Astrocyte of the cerebellum (primary cell): ENCODE measurements at regions not wholly inside any gene's neighbourhood (a gene's known extent, or its start where the extent isn't known, plus 50 kb on each side); places are given as distances from the start of the nearest gene placed in this dataset.
A peak's percentile ranks its signal among the peaks of the same experiment; 100 is the strongest.

Experiments used
- DNase-seq: peaks from one replicate; pipeline ENCODE4 v3.0.0-alpha.2; 2011; ENCODE audit warnings: low read depth
- H3K4me3 ChIP-seq: 2 replicates; pipeline ENCODE4 v1.5.1; 2011; ENCODE audit warnings: mild to moderate bottlenecking, low read depth, low read length, moderate library complexity
- in situ Hi-C: cut with HindIII; loops from 2 replicates; pipeline ENCODE4 v1.10.0; 2017; ENCODE audit warnings: low sequenced_read_pairs
- TF ChIP-seq, protein P1 (sequence below): IDR thresholded peaks from 2 replicates; pipeline ENCODE4 v1.5.1; 2012; ENCODE audit warnings: low read length, low read depth, moderate library complexity, mild to moderate bottlenecking; ENCODE audit errors: missing control alignments

DNA sequence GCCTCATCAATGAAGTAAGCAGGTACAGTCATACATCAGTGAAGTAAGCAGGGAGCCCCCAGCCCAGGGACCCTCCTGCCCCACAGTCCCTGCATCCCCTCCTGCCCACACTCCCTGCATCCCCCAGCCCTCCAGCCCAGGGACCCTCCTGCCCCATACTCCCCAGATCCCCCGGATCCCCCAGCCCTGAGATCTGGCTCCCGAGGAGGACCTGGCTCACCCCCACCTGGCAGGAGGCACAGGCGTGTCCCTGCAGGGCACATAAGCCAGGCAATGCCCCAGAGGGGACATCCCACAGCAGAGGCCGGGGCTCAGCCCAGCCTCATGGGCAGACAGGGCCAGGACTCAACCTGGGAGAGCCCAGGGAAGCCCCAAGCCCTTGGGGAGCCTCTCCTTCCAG is 53.6 kb upstream of the TPM4 start:
- DNase-seq, result no peak
- TF ChIP-seq, protein P1, sequence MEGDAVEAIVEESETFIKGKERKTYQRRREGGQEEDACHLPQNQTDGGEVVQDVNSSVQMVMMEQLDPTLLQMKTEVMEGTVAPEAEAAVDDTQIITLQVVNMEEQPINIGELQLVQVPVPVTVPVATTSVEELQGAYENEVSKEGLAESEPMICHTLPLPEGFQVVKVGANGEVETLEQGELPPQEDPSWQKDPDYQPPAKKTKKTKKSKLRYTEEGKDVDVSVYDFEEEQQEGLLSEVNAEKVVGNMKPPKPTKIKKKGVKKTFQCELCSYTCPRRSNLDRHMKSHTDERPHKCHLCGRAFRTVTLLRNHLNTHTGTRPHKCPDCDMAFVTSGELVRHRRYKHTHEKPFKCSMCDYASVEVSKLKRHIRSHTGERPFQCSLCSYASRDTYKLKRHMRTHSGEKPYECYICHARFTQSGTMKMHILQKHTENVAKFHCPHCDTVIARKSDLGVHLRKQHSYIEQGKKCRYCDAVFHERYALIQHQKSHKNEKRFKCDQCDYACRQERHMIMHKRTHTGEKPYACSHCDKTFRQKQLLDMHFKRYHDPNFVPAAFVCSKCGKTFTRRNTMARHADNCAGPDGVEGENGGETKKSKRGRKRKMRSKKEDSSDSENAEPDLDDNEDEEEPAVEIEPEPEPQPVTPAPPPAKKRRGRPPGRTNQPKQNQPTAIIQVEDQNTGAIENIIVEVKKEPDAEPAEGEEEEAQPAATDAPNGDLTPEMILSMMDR, result no peak
- no peak overlapping the region for H3K4me3 ChIP-seq
- in situ Hi-C loops, result no loop called here

DNA sequence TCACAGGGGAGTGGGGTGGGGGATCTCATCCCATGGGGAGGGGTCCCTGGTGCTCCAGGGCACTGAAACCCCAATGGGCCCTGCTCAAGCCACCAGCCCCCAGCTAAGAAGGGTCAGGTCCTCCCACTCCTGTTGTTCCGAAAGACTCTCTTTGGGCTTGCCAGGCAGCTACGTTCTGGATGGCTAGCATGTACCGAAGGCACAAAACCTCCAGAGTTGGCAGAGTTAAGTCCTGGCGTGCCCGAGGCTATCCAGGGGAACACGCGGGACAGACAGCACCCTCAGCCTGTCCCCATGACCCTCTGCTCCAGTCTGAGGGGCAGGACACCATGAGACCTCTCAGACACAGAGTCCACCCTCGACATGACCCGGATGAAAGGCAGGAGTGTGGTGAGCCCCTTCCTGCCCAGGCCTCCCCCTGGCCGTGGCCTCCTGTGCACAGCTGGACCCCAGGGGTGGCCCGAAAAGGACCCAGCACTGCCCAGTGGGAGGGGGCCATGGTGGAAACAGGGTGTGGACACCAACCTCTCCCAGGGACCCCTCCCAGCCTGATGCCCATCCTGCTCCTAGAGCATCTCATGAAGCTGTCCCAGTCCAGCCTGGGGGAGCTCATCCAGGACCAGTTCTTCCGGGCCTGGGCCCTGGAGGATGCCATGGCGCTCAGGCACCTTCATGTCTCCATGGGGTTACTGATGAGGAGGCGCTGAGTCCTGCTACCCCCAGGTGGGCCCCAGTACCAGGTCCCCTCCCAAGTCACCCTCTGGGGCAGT is 53.0 kb upstream of the TPM4 start:
- no peak for DNase-seq
- TF ChIP-seq, protein P1, result no peak
- H3K4me3 ChIP-seq, result no peak overlapping the region
- in situ Hi-C loops, result no loop called here

DNA sequence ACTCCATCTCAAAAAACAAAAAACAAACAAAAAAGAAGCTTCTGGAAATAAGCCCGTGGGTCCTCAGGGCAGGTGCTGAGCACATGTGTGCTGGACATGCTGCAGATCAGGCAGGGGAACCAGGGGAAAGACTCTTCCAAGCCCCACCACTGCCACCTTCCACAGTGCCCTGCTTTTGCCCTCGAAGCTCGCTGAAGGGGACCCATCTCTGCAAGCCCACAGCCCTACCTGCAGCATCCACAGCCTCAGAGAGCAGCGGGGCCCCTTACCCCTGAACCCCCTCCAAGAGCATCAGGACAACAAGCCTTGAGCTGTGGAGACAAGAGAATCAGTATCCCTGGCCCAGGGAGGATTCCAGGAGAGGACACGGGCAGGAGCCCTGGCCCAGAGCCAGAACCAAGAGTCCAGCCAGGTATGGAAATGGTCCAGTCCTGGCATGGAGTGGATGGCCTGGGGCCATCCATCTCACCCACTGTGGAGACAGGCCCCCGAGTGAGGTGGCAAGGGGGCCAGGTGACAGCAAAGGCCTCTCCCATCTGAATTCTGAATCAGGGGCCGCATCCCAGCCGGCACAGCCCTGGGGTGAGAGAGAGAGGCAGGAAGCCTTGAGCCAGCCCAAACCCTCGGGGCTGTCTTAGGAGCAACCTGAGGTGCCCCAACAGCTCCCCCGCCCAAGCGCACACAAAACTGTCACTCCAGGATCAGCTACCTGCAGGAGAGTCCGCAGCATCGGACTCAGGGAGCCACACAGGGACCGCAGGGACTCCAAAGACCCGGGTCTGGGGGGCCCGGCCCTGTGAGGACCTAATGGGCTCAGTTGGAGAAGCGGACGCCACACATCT is 51.8 kb upstream of the TPM4 start:
- in situ Hi-C loops, result no loop called here
- DNase-seq, result no peak
- H3K4me3 ChIP-seq, result no peak overlapping the region
- TF ChIP-seq, protein P1, result no peak

DNA sequence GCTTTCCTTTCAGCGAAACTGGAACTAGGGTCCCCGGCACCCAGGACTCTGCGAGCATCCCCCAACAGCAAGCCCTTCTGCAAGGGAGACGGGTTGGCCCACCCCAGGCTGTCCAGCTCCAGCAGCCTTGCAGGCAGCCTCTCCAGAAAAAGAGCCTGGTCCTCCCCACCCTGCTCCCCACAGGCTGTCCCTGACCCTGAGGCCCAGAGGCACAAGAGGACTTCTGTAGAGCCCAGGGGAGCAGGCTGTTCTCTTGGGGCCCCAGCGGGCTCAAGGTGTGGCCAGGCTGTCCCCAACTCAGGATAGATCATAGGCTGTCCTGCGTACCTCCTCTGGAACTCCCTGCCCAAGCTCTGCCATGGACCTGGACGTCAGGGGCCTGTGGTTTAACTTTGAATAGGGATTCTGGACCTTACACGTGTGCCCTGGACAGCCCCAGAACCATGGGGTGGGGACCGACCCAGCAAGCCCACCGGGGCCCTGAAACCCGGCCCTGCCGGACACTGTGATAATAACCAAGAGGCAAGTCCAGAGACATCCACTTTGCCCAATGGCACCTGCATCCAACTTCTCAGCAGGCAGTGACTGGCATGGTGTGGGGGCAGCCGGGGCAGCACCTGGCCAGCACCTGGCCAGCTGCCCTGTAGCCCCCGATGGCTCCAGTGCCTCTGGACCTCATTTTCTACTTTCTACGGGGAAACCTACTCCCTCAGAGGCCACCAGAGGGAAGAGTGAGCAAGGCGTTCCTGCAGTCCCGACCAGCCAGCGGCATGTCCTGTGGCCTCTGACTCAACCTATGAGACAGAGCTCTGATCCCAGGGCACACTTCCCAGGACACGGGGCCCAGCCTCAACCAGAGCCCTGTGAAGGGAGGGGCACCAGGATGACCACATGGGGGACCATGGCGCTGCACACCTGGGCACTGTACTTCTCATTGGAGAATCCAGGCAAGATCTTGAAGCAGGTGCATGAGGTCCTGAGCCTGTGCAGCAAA is 50.9 kb upstream of the TPM4 start:
- DNase-seq, result no peak
- no peak overlapping the region for H3K4me3 ChIP-seq
- TF ChIP-seq, protein P1, result peak; percentile 48
- in situ Hi-C loops, result no loop called here

DNA sequence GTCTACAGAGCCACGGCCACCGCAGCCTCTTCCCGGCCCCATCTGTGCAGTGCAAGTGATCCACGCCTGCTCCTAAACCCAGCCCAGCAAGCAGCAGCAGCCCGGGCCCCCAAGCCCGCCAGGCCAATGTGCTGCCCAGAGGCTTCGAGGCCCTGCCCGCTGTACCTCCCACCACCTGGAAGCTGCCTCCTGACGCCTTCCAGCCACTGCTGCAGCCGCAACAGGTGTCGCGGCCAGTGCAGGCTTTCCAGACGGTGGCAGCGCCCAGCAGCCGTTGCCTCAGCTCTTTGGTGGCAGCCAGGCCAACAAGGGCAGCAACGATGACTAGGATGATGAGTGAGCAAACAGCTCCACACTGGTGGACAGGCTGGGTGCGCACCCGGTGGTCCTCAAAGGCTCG is 50.2 kb upstream of the TPM4 start:
- in situ Hi-C loops, result no loop called here
- no peak overlapping the region for H3K4me3 ChIP-seq
- DNase-seq, result no peak

More for the DNA sequence above, 50.2 kb upstream of the TPM4 start:
- TF ChIP-seq, protein P1, result no peak
